Tibial nerve (tissue), 3 donors: ENCODE measurements at regions not wholly inside any gene's neighbourhood (a gene's known extent, or its start where the extent isn't known, plus 50 kb on each side); places are given as distances from the start of the nearest gene placed in this dataset.

Experiments used
- CTCF ChIP-seq, 5 experiments: fragments of 200-600 bp in 3 of 5; fragments of 450-650 bp in 2 of 5; sonication (generic) in 3 of 5; IDR thresholded peaks; one replicate each; pipeline ENCODE4 v1.5.1; 2016 to 2019; ENCODE audit warnings: antibody characterized with exemption in 5 of 5, mild to moderate bottlenecking in 3 of 5, moderate library complexity in 2 of 5
- POLR2A ChIP-seq, 2 donors: fragments of 450-650 bp; IDR thresholded peaks; one replicate each; pipeline ENCODE4 v1.6.1; 2017; ENCODE audit warnings: antibody characterized with exemption in 2 of 2, mild to moderate bottlenecking in 2 of 2, moderate library complexity in 2 of 2

GRCh38 chr1:218048828-218049420, 236.2 kb upstream of the RRP15 start:
- TF ChIP-seq CTCF (IDR thresholded peaks at IDR 0.05) (no peak), POLR2A (IDR thresholded peaks at IDR 0.05) (no peak)
